ENCODE measurements at regions not wholly inside any gene's neighbourhood (a gene's known extent, or its start where the extent isn't known, plus 50 kb on each side); places are given as distances from the start of the nearest gene placed in this dataset.
"Not testable (repeated sequence)": the region's sequence is repeated elsewhere in the genome, so short reads cannot be mapped to it uniquely, and the experiment has no call there.

- Histone ChIP-seq H3K4me2 (ENCODE audit: low read depth, low read length) (no peak overlapping the region), H3K36me3 (replicated peaks; ENCODE audit: insufficient read depth, low read length) (no peaks in the 10 kb centered on the region), H3F3A (ENCODE audit: insufficient read depth, low read length) (no peaks in the 10 kb centered on the region), H3K27ac (ENCODE audit: low read length) (no peak overlapping the region), H2AFZ (ENCODE audit: low read length) (no peak overlapping the region), H3K9ac (ENCODE audit: low read length) (no peak overlapping the region), H3K27me3 (replicated peaks; ENCODE audit: insufficient read depth, low read length) (no peaks in the 10 kb centered on the region), H3K4me1 (ENCODE audit: low read length) (no peaks in the 10 kb centered on the region), H3K9me2 (replicated peaks; ENCODE audit: insufficient read depth, low read length) (no peaks in the 10 kb centered on the region), H3K9me3 (replicated peaks; ENCODE audit: insufficient read depth, low read length) (no peaks in the 10 kb centered on the region), H4K20me1 (ENCODE audit: insufficient read depth, low read length) (no peaks in the 10 kb centered on the region), H3K79me2 (ENCODE audit: low read length) (no peaks in the 10 kb centered on the region), H3K4me3 (ENCODE audit: low read length) (no peak overlapping the region)
- DNase-seq, result no peak
- TF ChIP-seq EZH2 (optimal IDR thresholded peaks at IDR 0.05; ENCODE audit: low read depth, low read length), result no peak
- TF ChIP-seq CTCF (IDR thresholded peaks at IDR 0.05; ENCODE audit: low read length), result no peak
- no peak for TF ChIP-seq EZH2phosphoT487 (IDR thresholded peaks at IDR 0.05; ENCODE audit: low read length)
Measured at GRCh38 chr7:113752689-113753088, 166.1 kb downstream of the PPP1R3A start.

GRCh38 chr7:113752289-113752688 lies 166.5 kb downstream of the PPP1R3A start:
- DNase-seq, result no peak
- Histone ChIP-seq H3K4me1 (ENCODE audit: low read length) (no peaks in the 10 kb centered on the region), H3K36me3 (replicated peaks; ENCODE audit: insufficient read depth, low read length) (no peaks in the 10 kb centered on the region), H3K9ac (ENCODE audit: low read length) (no peak overlapping the region), H2AFZ (ENCODE audit: low read length) (no peak overlapping the region), H3F3A (ENCODE audit: insufficient read depth, low read length) (no peaks in the 10 kb centered on the region), H3K9me3 (replicated peaks; ENCODE audit: insufficient read depth, low read length) (no peaks in the 10 kb centered on the region), H3K9me2 (replicated peaks; ENCODE audit: insufficient read depth, low read length) (no peaks in the 10 kb centered on the region), H3K79me2 (ENCODE audit: low read length) (no peaks in the 10 kb centered on the region), H3K4me3 (ENCODE audit: low read length) (no peak overlapping the region), H3K4me2 (ENCODE audit: low read depth, low read length) (no peak overlapping the region), H3K27me3 (replicated peaks; ENCODE audit: insufficient read depth, low read length) (no peaks in the 10 kb centered on the region), H4K20me1 (ENCODE audit: insufficient read depth, low read length) (no peaks in the 10 kb centered on the region), H3K27ac (ENCODE audit: low read length) (no peak overlapping the region)
- TF ChIP-seq EZH2 (optimal IDR thresholded peaks at IDR 0.05; ENCODE audit: low read depth, low read length), result no peak
- TF ChIP-seq EZH2phosphoT487 (IDR thresholded peaks at IDR 0.05; ENCODE audit: low read length), result no peak
- TF ChIP-seq CTCF (IDR thresholded peaks at IDR 0.05; ENCODE audit: low read length), result no peak

- Histone ChIP-seq H3K4me1 (ENCODE audit: low read length) (no peaks in the 10 kb centered on the region), H4K20me1 (ENCODE audit: insufficient read depth, low read length) (no peaks in the 10 kb centered on the region), H3K4me3 (ENCODE audit: low read length) (no peak overlapping the region), H3K36me3 (replicated peaks; ENCODE audit: insufficient read depth, low read length) (no peaks in the 10 kb centered on the region), H3K4me2 (ENCODE audit: low read depth, low read length) (no peak overlapping the region), H3K9me2 (replicated peaks; ENCODE audit: insufficient read depth, low read length) (no peaks in the 10 kb centered on the region), H3K27ac (ENCODE audit: low read length) (no peak overlapping the region), H3K27me3 (replicated peaks; ENCODE audit: insufficient read depth, low read length) (no peaks in the 10 kb centered on the region), H3F3A (ENCODE audit: insufficient read depth, low read length) (no peaks in the 10 kb centered on the region), H3K9ac (ENCODE audit: low read length) (no peak overlapping the region), H2AFZ (ENCODE audit: low read length) (no peak overlapping the region), H3K79me2 (ENCODE audit: low read length) (no peaks in the 10 kb centered on the region), H3K9me3 (replicated peaks; ENCODE audit: insufficient read depth, low read length) (no peaks in the 10 kb centered on the region)
- no peak for TF ChIP-seq EZH2phosphoT487 (IDR thresholded peaks at IDR 0.05; ENCODE audit: low read length)
- TF ChIP-seq CTCF (IDR thresholded peaks at IDR 0.05; ENCODE audit: low read length), result no peak
- no peak for TF ChIP-seq EZH2 (optimal IDR thresholded peaks at IDR 0.05; ENCODE audit: low read depth, low read length)
- no peak for DNase-seq
Measured at GRCh38 chr7:113751547-113751946, 167.3 kb downstream of the PPP1R3A start.

- H4K20me1 ChIP-seq (ENCODE audit: insufficient read depth, low read length), result not testable (repeated sequence)
Measured at GRCh38 chr7:113748385-113748784, 170.4 kb downstream of the PPP1R3A start.

GRCh38 chr7:113742946-113743431 lies 175.8 kb downstream of the PPP1R3A start:
- DNase-seq; H3K4me2 ChIP-seq (ENCODE audit: low read depth, low read length); H3K9ac ChIP-seq (ENCODE audit: low read length); H3K79me2 ChIP-seq (ENCODE audit: low read length); H3K27ac ChIP-seq (ENCODE audit: low read length); H3K4me1 ChIP-seq (ENCODE audit: low read length); H3K36me3 ChIP-seq (replicated peaks; ENCODE audit: insufficient read depth, low read length); H3F3A ChIP-seq (ENCODE audit: insufficient read depth, low read length); H3K9me2 ChIP-seq (replicated peaks; ENCODE audit: insufficient read depth, low read length); H2AFZ ChIP-seq (ENCODE audit: low read length); H3K4me3 ChIP-seq (ENCODE audit: low read length); H4K20me1 ChIP-seq (ENCODE audit: insufficient read depth, low read length); H3K9me3 ChIP-seq (replicated peaks; ENCODE audit: insufficient read depth, low read length); H3K27me3 ChIP-seq (replicated peaks; ENCODE audit: insufficient read depth, low read length): not testable (repeated sequence)

More at GRCh38 chr7:113748385-113748784, 170.4 kb downstream of the PPP1R3A start:
- H3K79me2 ChIP-seq (ENCODE audit: low read length); H3K4me3 ChIP-seq (ENCODE audit: low read length); H3K27ac ChIP-seq (ENCODE audit: low read length); DNase-seq; H3K9me3 ChIP-seq (replicated peaks; ENCODE audit: insufficient read depth, low read length); H3K9me2 ChIP-seq (replicated peaks; ENCODE audit: insufficient read depth, low read length); H3K4me1 ChIP-seq (ENCODE audit: low read length); H3K27me3 ChIP-seq (replicated peaks; ENCODE audit: insufficient read depth, low read length); H3F3A ChIP-seq (ENCODE audit: insufficient read depth, low read length); H2AFZ ChIP-seq (ENCODE audit: low read length); H3K36me3 ChIP-seq (replicated peaks; ENCODE audit: insufficient read depth, low read length); H3K9ac ChIP-seq (ENCODE audit: low read length); H3K4me2 ChIP-seq (ENCODE audit: low read depth, low read length): not testable (repeated sequence)
